ENCODE measurements at regions not wholly inside any gene's neighbourhood (a gene's known extent, or its start where the extent isn't known, plus 50 kb on each side); places are given as distances from the start of the nearest gene placed in this dataset.
"Not testable (repeated sequence)": the region's sequence is repeated elsewhere in the genome, so short reads cannot be mapped to it uniquely, and the experiment has no call there.

DNA sequence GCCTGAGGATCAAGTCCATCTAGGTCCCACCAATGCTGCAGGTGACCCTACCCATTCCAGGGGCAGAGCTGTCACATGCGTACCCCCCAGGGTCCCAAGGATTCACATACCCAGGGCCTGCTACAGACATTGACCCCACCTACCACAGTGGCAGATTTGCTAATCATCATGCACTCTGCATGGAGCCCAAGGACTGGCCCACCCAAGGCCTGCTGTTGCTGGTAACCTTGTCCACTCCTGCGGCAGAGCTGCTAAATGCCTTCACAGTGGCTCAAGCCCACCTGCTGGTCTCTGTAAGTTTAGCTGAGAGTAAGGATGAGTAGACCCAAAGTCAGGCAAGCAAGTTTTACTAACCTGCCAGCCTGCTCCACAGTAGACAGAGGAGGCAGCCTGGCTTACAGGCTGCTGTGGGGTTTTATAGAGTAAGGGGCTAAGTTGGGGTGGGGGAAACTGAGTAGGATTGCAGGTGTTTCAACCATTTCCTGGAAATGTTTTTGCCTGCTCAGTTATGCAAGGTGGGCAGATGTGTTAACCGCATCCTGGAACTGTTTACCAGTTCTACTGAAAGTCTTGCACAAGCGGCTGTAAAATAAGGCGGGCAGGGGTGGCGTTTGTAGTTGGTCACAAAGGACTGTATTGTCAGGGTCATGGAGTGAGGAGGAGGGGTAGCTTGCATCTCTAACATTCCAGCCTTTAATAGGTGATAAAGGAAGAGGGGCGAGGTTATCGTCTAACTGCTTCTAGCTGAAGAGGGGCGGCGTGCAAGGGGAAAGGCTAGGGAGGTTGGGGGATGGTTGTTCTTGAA is 2163.5 kb upstream of the WWC1 start:
- no peak for DNase-seq
- ChIA-PET POLR2A (no interaction called here), CTCF (no interaction called here)
- H3K27me3 Mint-ChIP-seq: no peaks in the 10 kb centered on the region
- H3K9me3 Mint-ChIP-seq (ENCODE audit: low read depth): peaks cover 10% of the 10 kb centered on the region
- H3K36me3 Mint-ChIP-seq (ENCODE audit: low read depth): no peaks in the 10 kb centered on the region
- ATAC-seq: no peak
- no peak overlapping the region for H3K27ac Mint-ChIP-seq
- intact Hi-C loops (cut with DNase I, micrococcal nuclease): no loop called here
- no peak overlapping the region for H3K4me3 Mint-ChIP-seq
- no peaks in the 10 kb centered on the region for H3K4me1 Mint-ChIP-seq

GRCh38 chr5:166145107-166145506 is 2146.3 kb upstream of the WWC1 start:
- CTCF ChIA-PET: not testable (repeated sequence)

DNA sequence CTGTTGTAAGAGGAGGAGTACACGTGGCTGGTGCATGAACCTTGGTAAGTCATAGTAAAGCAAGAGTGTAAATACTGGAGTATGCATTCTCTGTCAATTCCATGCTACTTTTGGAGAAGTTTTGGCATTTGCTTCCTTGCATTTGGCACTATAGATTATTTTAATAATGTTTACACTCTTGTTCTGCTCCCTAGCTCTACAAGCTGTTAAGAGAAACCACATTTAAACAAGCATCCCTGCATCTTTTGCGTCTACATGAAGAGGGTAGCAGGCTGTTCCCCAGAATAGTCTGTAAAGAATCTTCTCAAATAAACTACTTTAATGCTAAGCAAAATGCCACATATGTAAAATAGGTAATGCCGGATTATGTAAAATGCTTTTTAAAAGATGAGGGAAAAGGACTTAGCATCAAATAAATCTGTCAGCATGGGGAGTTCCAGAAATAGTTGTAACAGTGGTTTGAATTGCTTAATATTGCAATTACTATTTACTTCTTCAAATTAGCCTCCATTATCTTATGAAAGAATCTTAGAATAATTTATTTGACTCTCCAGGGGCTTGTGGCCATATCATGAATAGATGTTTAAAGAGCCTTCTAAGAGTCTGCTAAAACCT is 2127.3 kb upstream of the WWC1 start:
- H3K9me3 Mint-ChIP-seq (ENCODE audit: low read depth): peaks cover 5% of the 10 kb centered on the region
- H3K36me3 Mint-ChIP-seq (ENCODE audit: low read depth): no peaks in the 10 kb centered on the region
- DNase-seq: no peak
- H3K27me3 Mint-ChIP-seq: no peaks in the 10 kb centered on the region
- intact Hi-C loops (cut with DNase I, micrococcal nuclease): no loop called here
- H3K4me1 Mint-ChIP-seq: no peaks in the 10 kb centered on the region
- H3K4me3 Mint-ChIP-seq: no peak overlapping the region
- ATAC-seq: no peak
- POLR2A ChIA-PET: no interaction called here
- no peak overlapping the region for H3K27ac Mint-ChIP-seq
- CTCF ChIA-PET: interaction anchor here (0.6 kb wide), 1 partner anchor 191 kb away, joined by 3 read pairs; no protein-coding TSS in a partner anchor

More at GRCh38 chr5:166145107-166145506, 2146.3 kb upstream of the WWC1 start:
- H3K27me3 Mint-ChIP-seq; H3K4me1 Mint-ChIP-seq; ATAC-seq; H3K9me3 Mint-ChIP-seq (ENCODE audit: low read depth); H3K36me3 Mint-ChIP-seq (ENCODE audit: low read depth); H3K27ac Mint-ChIP-seq; H3K4me3 Mint-ChIP-seq; DNase-seq; POLR2A ChIA-PET; intact Hi-C loops (cut with DNase I, micrococcal nuclease): not testable (repeated sequence)

GRCh38 chr5:166165596-166165995 is 2125.8 kb upstream of the WWC1 start:
- CTCF ChIA-PET: no interaction called here
- Mint-ChIP-seq H3K27ac (no peak overlapping the region), H3K9me3 (ENCODE audit: low read depth) (peaks cover 5% of the 10 kb centered on the region), H3K27me3 (no peaks in the 10 kb centered on the region), H3K4me1 (no peaks in the 10 kb centered on the region), H3K4me3 (no peak overlapping the region), H3K36me3 (ENCODE audit: low read depth) (no peaks in the 10 kb centered on the region)
- DNase-seq (no peak), ATAC-seq (no peak)
- POLR2A ChIA-PET: no interaction called here
- intact Hi-C loops (cut with DNase I, micrococcal nuclease): no loop called here

DNA sequence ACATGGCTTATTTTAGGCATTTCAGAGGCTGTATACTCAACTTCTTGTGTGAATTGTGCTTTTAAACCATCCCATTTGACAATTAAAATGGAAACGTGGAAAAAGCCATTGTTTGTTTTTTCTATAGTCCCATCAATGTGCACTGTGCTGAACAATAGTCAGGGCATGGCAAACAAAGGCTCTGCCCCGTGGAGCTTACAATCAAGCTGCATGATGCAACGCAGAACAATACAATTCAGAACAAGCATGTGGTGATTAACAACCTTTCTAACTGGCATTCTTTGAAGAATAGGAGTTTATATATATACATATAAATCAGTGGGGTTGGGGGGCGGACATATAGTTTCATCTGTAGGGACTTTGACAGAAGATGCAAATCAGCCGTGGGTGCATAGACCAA is 2125.4 kb upstream of the WWC1 start:
- ChIA-PET POLR2A (no interaction called here), CTCF (no interaction called here)
- H3K4me3 Mint-ChIP-seq: no peak overlapping the region
- H3K27ac Mint-ChIP-seq: no peak overlapping the region
- no peaks in the 10 kb centered on the region for H3K27me3 Mint-ChIP-seq
- peaks cover 6% of the 10 kb centered on the region for H3K9me3 Mint-ChIP-seq (ENCODE audit: low read depth)
- no peaks in the 10 kb centered on the region for H3K4me1 Mint-ChIP-seq
- intact Hi-C loops (cut with DNase I, micrococcal nuclease): no loop called here
- DNase-seq: no peak
- ATAC-seq: no peak
- H3K36me3 Mint-ChIP-seq (ENCODE audit: low read depth): no peaks in the 10 kb centered on the region

DNA sequence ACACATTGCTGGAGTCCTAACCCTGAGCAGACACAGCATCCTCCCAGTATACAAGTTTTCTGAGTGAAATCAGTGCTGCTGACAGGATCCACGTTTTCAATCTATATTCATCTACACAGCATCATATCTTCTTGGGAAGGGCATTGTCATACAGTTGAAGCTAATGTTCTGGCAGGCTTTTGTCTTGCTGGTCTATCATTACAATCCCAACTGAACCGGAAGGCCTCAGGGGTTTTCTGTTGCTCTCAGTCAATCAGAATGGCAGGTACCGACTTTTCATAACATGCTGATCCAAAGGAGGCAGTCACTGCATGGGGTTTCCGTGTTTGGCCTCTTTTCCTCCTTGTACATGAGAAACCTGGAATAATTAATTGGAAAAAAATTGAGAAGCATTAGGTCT is 2118.8 kb upstream of the WWC1 start:
- no peak overlapping the region for H3K4me3 Mint-ChIP-seq
- H3K27ac Mint-ChIP-seq: no peak overlapping the region
- ATAC-seq (no peak), DNase-seq (no peak)
- no peaks in the 10 kb centered on the region for H3K4me1 Mint-ChIP-seq
- POLR2A ChIA-PET: no interaction called here
- CTCF ChIA-PET: no interaction called here
- no peaks in the 10 kb centered on the region for H3K36me3 Mint-ChIP-seq (ENCODE audit: low read depth)
- H3K9me3 Mint-ChIP-seq (ENCODE audit: low read depth): peaks cover 12% of the 10 kb centered on the region
- no peaks in the 10 kb centered on the region for H3K27me3 Mint-ChIP-seq
- intact Hi-C loops (cut with DNase I, micrococcal nuclease): no loop called here

DNA sequence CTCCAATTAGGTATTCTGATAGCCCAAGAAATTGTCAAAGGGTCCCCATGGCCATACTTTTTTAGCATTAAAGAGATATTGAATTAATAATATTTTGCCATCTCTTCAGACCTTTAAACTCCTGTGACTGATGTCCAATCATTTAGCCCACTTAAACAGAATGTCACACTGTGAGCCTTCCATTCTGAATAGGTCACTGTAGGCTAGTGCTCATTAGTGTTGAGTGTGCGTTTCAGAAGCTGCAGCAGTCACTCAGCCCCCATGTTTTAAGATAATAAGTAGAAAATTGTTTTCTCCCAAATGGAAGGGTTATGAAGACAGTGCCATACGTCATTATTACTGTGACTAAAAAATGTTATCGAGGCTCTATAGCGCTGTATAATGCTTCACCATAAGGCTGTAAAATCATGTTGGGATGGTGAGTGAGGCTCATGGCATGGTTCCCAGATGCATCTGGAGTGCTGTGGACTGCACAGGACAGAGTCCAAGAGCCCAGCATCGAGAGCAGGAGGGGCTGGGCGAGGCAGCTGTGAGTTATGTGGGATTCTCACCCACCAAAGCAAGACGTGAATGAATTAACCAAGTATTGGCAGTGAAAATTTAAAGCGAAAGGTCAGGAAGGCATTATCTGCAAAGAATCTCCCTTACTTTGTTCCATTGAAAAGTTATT is 2112.9 kb upstream of the WWC1 start:
- Mint-ChIP-seq H3K4me3 (no peak overlapping the region), H3K36me3 (ENCODE audit: low read depth) (no peaks in the 10 kb centered on the region), H3K27ac (no peak overlapping the region), H3K4me1 (no peaks in the 10 kb centered on the region), H3K9me3 (ENCODE audit: low read depth) (peaks cover 15% of the 10 kb centered on the region), H3K27me3 (no peaks in the 10 kb centered on the region)
- no peak for ATAC-seq
- DNase-seq: no peak
- ChIA-PET CTCF (no interaction called here), POLR2A (no interaction called here)
- intact Hi-C loops (cut with DNase I, micrococcal nuclease): no loop called here

DNA sequence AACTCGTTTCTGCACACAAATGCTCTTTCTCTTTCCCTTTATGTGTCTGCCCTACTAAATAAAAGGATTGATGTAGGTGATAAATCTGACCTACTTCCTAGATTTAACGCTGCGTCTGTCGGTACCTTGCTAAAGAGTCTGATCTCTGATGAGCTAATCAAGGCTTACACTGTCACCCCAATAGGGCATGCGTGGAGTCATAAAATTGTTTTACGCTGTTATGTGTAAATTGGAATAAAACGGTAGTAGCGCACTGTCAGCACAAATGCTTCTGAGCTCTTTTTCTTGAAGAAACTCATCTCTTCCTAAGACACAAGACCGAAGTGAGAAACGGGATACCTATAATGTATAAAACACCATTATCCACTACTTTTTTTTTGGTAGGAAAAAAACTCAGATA is 2106.3 kb upstream of the WWC1 start:
- H3K9me3 Mint-ChIP-seq (ENCODE audit: low read depth): peaks cover 15% of the 10 kb centered on the region
- intact Hi-C loops (cut with DNase I, micrococcal nuclease): no loop called here
- DNase-seq (no peak), ATAC-seq (no peak)
- H3K27me3 Mint-ChIP-seq: no peaks in the 10 kb centered on the region
- H3K36me3 Mint-ChIP-seq (ENCODE audit: low read depth): no peaks in the 10 kb centered on the region
- ChIA-PET CTCF (interaction anchor here (0.6 kb wide), 1 partner anchor 763 kb away, joined by 3 read pairs; no protein-coding TSS in a partner anchor), POLR2A (no interaction called here)
- no peak overlapping the region for H3K27ac Mint-ChIP-seq
- no peaks in the 10 kb centered on the region for H3K4me1 Mint-ChIP-seq
- no peak overlapping the region for H3K4me3 Mint-ChIP-seq

GRCh38 chr5:166188501-166189325 is 2102.7 kb upstream of the WWC1 start:
- peaks cover 12% of the 10 kb centered on the region for H3K9me3 Mint-ChIP-seq (ENCODE audit: low read depth)
- intact Hi-C loops (cut with DNase I, micrococcal nuclease): no loop called here
- H3K36me3 Mint-ChIP-seq (ENCODE audit: low read depth): no peaks in the 10 kb centered on the region
- DNase-seq: no peak
- CTCF ChIA-PET: no interaction called here
- no peaks in the 10 kb centered on the region for H3K4me1 Mint-ChIP-seq
- no peaks in the 10 kb centered on the region for H3K27me3 Mint-ChIP-seq
- H3K27ac Mint-ChIP-seq: no peak overlapping the region
- POLR2A ChIA-PET: no interaction called here
- no peak overlapping the region for H3K4me3 Mint-ChIP-seq
- ATAC-seq: no peak

- DNase-seq (no peak), ATAC-seq (no peak)
- intact Hi-C loops (cut with DNase I, micrococcal nuclease): no loop called here
- peaks cover 17% of the 10 kb centered on the region for H3K9me3 Mint-ChIP-seq (ENCODE audit: low read depth)
- H3K4me1 Mint-ChIP-seq: no peaks in the 10 kb centered on the region
- POLR2A ChIA-PET: no interaction called here
- H3K27ac Mint-ChIP-seq: no peak overlapping the region
- H3K27me3 Mint-ChIP-seq: no peaks in the 10 kb centered on the region
- no peak overlapping the region for H3K4me3 Mint-ChIP-seq
- CTCF ChIA-PET: no interaction called here
- H3K36me3 Mint-ChIP-seq (ENCODE audit: low read depth): no peaks in the 10 kb centered on the region
These were observed 2098.7 kb upstream of the WWC1 start for GRCh38 chr5:166192696-166193095.

- DNase-seq (no peak), ATAC-seq (no peak)
- Mint-ChIP-seq H3K27me3 (no peaks in the 10 kb centered on the region), H3K27ac (no peak overlapping the region), H3K9me3 (ENCODE audit: low read depth) (peaks cover 8% of the 10 kb centered on the region), H3K36me3 (ENCODE audit: low read depth) (no peaks in the 10 kb centered on the region), H3K4me1 (no peaks in the 10 kb centered on the region), H3K4me3 (no peak overlapping the region)
- ChIA-PET CTCF (no interaction called here), POLR2A (interaction anchor here (0.6 kb wide), 1 partner anchor 174 kb away, joined by 5 read pairs; no protein-coding TSS in a partner anchor)
- intact Hi-C loops (cut with DNase I, micrococcal nuclease): no loop called here
These were observed 2095.5 kb upstream of the WWC1 start for GRCh38 chr5:166195981-166196380.
